WTC11 (cell line): ENCODE measurements at regions not wholly inside any gene's neighbourhood (a gene's known extent, or its start where the extent isn't known, plus 50 kb on each side); places are given as distances from the start of the nearest gene placed in this dataset.

Experiments used
- ELF4 ChIP-seq: sonication (generic); formaldehyde crosslinking; IDR thresholded peaks from 2 replicates; pipeline ENCODE4 v1.8.1; 2022; ENCODE audit warnings: low read depth, mild to moderate bottlenecking, moderate library complexity, missing genetic modification reagents
- ESRRA ChIP-seq: sonication (generic); formaldehyde crosslinking; IDR thresholded peaks from 2 replicates; pipeline ENCODE4 v1.8.1; 2022; ENCODE audit warnings: mild to moderate bottlenecking, missing genetic modification reagents, borderline replicate concordance
- SP1 ChIP-seq: sonication (generic); formaldehyde crosslinking; conservative IDR thresholded peaks from 2 replicates; pipeline ENCODE4 v1.8.1; 2022; ENCODE audit warnings: missing genetic modification reagents
- ZNF317 ChIP-seq: sonication (generic); formaldehyde crosslinking; IDR thresholded peaks from 2 replicates; pipeline ENCODE4 v1.8.1; 2023; ENCODE audit warnings: low read depth, mild to moderate bottlenecking, moderate library complexity, missing genetic modification reagents, borderline replicate concordance
- ZNF423 ChIP-seq: fragments of 250-450 bp; sonication (Bioruptor Pico); IDR thresholded peaks from 2 replicates; pipeline ENCODE4 v2.1.2; 2022; ENCODE audit warnings: mild to moderate bottlenecking, moderate library complexity
- TF ChIP-seq, protein P1 (sequence below): fragments of 200-600 bp; IDR thresholded peaks from 2 replicates; pipeline ENCODE4 v1.8.0; 2022; ENCODE audit warnings: antibody characterized with exemption

- TF ChIP-seq ZNF317 (CRISPR knock-in tag): no peak
- TF ChIP-seq, protein P1, sequence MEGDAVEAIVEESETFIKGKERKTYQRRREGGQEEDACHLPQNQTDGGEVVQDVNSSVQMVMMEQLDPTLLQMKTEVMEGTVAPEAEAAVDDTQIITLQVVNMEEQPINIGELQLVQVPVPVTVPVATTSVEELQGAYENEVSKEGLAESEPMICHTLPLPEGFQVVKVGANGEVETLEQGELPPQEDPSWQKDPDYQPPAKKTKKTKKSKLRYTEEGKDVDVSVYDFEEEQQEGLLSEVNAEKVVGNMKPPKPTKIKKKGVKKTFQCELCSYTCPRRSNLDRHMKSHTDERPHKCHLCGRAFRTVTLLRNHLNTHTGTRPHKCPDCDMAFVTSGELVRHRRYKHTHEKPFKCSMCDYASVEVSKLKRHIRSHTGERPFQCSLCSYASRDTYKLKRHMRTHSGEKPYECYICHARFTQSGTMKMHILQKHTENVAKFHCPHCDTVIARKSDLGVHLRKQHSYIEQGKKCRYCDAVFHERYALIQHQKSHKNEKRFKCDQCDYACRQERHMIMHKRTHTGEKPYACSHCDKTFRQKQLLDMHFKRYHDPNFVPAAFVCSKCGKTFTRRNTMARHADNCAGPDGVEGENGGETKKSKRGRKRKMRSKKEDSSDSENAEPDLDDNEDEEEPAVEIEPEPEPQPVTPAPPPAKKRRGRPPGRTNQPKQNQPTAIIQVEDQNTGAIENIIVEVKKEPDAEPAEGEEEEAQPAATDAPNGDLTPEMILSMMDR: no peak
- TF ChIP-seq ELF4 (CRISPR knock-in tag): no peak
- TF ChIP-seq ZNF423 (CRISPR knock-in tag): no peak
- TF ChIP-seq SP1 (CRISPR knock-in tag): no peak
- TF ChIP-seq ESRRA (CRISPR knock-in tag): no peak
Observed at GRCh38 chr5:40333459-40334241, 346.1 kb upstream of the PTGER4 start.
